ENCODE measurements at regions not wholly inside any gene's neighbourhood (a gene's known extent, or its start where the extent isn't known, plus 50 kb on each side); places are given as distances from the start of the nearest gene placed in this dataset.
"Not testable (repeated sequence)": the region's sequence is repeated elsewhere in the genome, so short reads cannot be mapped to it uniquely, and the experiment has no call there.

- DNase-seq = peak; percentile 62
These were observed 120.2 kb upstream of the RAB18 start for GRCh38 chr10:27383595-27384542.

- no peak for DNase-seq
These were observed 121.9 kb upstream of the RAB18 start for GRCh38 chr10:27382176-27382575.

GRCh38 chr10:27380929-27381358, 123.2 kb upstream of the RAB18 start:
- no peak for DNase-seq

- DNase-seq = not testable (repeated sequence)
These were observed 125.1 kb upstream of the RAB18 start for GRCh38 chr10:27379041-27379440.

- no peak for DNase-seq
These were observed 130.4 kb upstream of the RAB18 start for GRCh38 chr10:27373566-27374160.

- DNase-seq = peak; percentile 45
These were observed 131.5 kb upstream of the ACBD5 start for GRCh38 chr10:27372095-27372494.

GRCh38 chr10:27371375-27371774, 130.8 kb upstream of the ACBD5 start:
- DNase-seq = not testable (repeated sequence)

- DNase-seq = peak; percentile 11
These were observed 129.3 kb upstream of the ACBD5 start for GRCh38 chr10:27369880-27370279.

GRCh38 chr10:27368706-27369105, 128.1 kb upstream of the ACBD5 start:
- no peak for DNase-seq

- DNase-seq = no peak
These were observed 126.2 kb upstream of the ACBD5 start for GRCh38 chr10:27366769-27367168.

DNA sequence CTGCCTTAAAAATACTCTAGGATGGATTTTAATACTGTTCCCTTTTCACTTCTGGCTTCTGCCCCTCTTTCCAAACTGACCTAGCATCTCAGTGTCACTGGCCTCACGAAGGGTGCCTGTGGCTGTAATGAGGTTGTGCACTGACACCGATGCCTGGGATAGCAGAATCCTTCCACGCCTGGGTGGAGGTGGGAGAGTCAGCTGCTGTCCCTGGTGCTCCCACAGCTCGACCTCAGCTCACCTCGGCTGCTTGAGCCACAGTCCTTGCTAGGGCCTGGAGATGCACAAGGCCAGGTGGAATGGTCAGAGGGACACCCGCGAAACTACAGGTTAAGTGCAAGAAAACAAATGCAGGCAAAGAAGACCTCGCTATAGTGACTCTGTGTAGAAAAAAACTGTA, 123.4 kb upstream of the ACBD5 start:
- no peak for DNase-seq

- peak; percentile 46 for DNase-seq
These were observed 120.1 kb upstream of the ACBD5 start for GRCh38 chr10:27360581-27361172.

DNA sequence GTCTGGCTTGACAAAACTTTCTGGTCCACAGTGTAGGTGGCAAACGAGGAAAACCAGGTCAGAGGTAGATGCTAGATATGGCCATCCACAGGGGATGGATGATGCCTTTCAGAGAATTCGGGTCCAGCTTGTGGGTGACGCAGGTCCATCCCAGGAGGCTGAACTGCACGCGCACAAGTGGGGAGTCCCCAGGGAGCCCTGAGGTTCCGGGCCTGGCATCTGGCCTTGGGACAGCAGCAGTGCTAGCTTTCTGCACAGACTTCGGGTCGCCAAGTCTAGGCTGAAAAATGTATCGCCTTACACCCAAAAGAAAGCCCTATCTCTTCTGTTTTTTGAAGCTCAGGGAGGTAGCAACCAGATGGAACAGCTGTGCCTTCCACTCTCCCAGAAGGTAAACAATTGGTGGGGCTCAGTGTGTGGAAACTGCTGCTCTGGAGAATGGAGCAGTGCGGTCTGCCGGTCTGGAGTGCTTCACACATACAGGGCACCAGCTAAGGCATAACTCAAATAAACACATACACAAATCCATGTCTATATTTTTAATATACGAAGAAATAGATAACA, 119.3 kb upstream of the ACBD5 start:
- DNase-seq = no peak

DNA sequence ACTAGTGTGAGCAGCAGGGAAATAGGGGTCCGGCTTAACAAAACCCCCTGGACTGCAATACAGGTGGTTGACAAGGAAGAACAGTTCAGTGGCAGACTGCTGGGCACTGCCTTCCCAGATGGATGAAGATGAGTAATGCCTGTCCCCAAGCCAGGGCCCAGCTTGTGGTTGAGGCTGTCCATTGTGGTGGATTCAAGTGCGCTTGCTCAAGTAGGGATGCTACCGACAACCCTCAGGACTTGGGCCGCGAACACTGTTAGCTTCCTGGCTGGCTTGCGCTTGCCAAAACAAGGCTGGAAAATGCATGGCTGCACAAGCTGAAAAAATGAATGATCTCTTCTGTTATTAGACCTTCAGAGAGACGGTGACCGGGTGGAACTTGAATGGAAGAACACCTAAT, 116.1 kb upstream of the ACBD5 start:
- DNase-seq = no peak

DNA sequence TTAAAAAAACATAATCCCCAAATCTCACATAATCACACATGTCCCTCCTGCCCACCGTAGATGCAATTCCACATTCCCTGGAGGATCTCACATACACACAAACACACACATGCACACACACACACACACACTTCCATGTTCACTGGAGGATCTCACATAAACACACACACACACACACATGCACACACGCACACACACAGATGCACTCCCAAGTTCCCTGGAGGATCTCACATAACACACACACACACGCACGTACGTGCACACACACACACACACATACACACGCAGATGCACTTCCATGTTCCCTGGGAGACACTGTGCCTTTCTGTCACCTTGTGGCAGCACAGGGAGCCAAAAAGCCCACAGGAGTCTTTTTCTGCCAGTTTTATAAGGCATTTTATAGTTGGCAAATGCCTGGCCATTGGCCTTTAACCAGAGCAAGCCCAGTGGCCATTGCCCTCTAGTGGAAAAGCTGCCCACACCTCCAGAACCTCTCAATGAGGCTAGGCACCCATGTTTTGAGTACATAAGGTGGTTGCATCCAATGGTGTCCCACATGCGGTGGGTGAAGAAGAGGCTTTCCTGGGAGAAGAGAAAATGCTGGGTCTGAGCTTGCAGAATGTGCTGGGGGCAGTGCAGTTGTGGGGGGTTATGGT, 115.4 kb upstream of the ACBD5 start:
- no peak for DNase-seq

- DNase-seq = not testable (repeated sequence)
These were observed 114.2 kb upstream of the ACBD5 start for GRCh38 chr10:27354643-27355270.

GRCh38 chr10:27354100-27354499, 113.5 kb upstream of the ACBD5 start:
- not testable (repeated sequence) for DNase-seq

DNA sequence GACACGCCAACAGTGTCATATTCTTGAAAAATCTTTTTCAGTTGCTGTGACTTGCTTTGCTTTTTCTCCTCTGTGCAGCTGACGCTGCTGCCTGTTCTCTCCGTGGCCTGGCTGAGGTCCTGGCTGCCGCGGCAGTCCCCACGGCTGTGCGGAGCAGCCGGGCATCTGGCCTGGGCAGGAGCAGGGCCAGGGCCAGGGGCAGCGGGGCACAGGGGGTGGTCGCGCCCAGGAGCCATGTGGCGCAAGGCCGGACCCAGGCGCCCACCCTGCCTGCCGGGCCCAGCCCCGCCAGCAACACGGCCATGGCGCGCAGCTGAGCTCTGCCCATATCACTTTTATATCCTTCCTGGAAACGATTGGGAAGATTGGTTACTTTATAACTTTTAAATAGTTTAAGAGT, 109.4 kb upstream of the ACBD5 start:
- DNase-seq = no peak

GRCh38 chr10:27347827-27348207, 107.2 kb upstream of the ACBD5 start:
- DNase-seq = not testable (repeated sequence)

- no peak for DNase-seq
These were observed 104.9 kb upstream of the ACBD5 start for GRCh38 chr10:27345455-27345920.

GRCh38 chr10:27344568-27345454, 104.2 kb upstream of the ACBD5 start:
- no peak for DNase-seq
